ENCODE measurements at regions not wholly inside any gene's neighbourhood (a gene's known extent, or its start where the extent isn't known, plus 50 kb on each side); places are given as distances from the start of the nearest gene placed in this dataset.

GRCh38 chr7:19373334-19373733 is 228.1 kb upstream of the FERD3L start:
- TF ChIP-seq CTCF (IDR thresholded peaks at IDR 0.05; ENCODE audit: insufficient read depth, low read length, poor library complexity, severe bottlenecking) (no peak), EZH2phosphoT487 (conservative IDR thresholded peaks at IDR 0.05; ENCODE audit: low read length) (no peak)
- no peak overlapping the region for H3K4me2 ChIP-seq (ENCODE audit: low read depth, low read length, poor library complexity, severe bottlenecking)
- H3K27ac ChIP-seq (ENCODE audit: low read depth, low read length) = no peak overlapping the region
- H3K9me3 ChIP-seq (ENCODE audit: insufficient read depth, low read length) = no peaks in the 10 kb centered on the region
- H2AFZ ChIP-seq (ENCODE audit: low read depth, low read length, severe bottlenecking) = no peak overlapping the region
- no peaks in the 10 kb centered on the region for H3K36me3 ChIP-seq (ENCODE audit: low read length)
- H3K9ac ChIP-seq (ENCODE audit: low read length) = no peak overlapping the region
- H3F3A ChIP-seq (ENCODE audit: insufficient read depth) = no peaks in the 10 kb centered on the region
- H3K9me2 ChIP-seq (replicated peaks; ENCODE audit: insufficient read depth, low read length) = no peaks in the 10 kb centered on the region
- H3K27me3 ChIP-seq (ENCODE audit: low read length) = no peaks in the 10 kb centered on the region
- H4K20me1 ChIP-seq (ENCODE audit: low read depth, low read length) = no peaks in the 10 kb centered on the region; the same call in 1 of the 2 replicates
- H3K79me2 ChIP-seq (ENCODE audit: insufficient read depth, low read length) = no peaks in the 10 kb centered on the region
- H3K4me3 ChIP-seq (ENCODE audit: insufficient read depth, low read length, poor library complexity, severe bottlenecking) = no peak overlapping the region

DNA sequence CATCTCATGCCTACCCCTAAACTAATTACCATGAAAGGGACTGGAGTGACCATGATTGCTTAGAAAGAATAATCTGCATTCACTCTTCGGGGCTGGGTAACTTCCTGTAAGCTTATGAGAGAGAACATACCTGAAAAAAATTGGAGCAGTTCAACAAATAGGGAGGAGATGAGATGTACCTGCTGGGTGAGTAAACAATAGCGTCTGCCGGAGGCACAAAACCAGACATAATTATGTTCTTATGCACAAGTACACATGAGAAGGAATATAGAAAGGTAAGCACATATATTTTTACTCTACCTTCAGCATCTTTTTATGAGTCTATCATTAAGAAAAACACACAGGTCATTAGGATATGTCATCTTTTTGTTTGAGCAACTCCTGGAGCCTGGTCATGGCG is 224.6 kb upstream of the FERD3L start:
- TF ChIP-seq CTCF (IDR thresholded peaks at IDR 0.05; ENCODE audit: insufficient read depth, low read length, poor library complexity, severe bottlenecking) = no peak
- no peak for TF ChIP-seq EZH2phosphoT487 (conservative IDR thresholded peaks at IDR 0.05; ENCODE audit: low read length)
- Histone ChIP-seq H3F3A (ENCODE audit: insufficient read depth) (no peaks in the 10 kb centered on the region), H3K9me2 (replicated peaks; ENCODE audit: insufficient read depth, low read length) (no peaks in the 10 kb centered on the region), H3K9ac (ENCODE audit: low read length) (no peak overlapping the region), H3K79me2 (ENCODE audit: insufficient read depth, low read length) (no peaks in the 10 kb centered on the region), H3K27ac (ENCODE audit: low read depth, low read length) (no peak overlapping the region), H3K9me3 (ENCODE audit: insufficient read depth, low read length) (no peaks in the 10 kb centered on the region), H3K36me3 (ENCODE audit: low read length) (no peaks in the 10 kb centered on the region), H3K27me3 (ENCODE audit: low read length) (no peaks in the 10 kb centered on the region), H3K4me2 (ENCODE audit: low read depth, low read length, poor library complexity, severe bottlenecking) (no peak overlapping the region), H4K20me1 (ENCODE audit: low read depth, low read length) (no peaks in the 10 kb centered on the region; the same call in 1 of the 2 replicates), H2AFZ (ENCODE audit: low read depth, low read length, severe bottlenecking) (no peak overlapping the region), H3K4me3 (ENCODE audit: insufficient read depth, low read length, poor library complexity, severe bottlenecking) (no peak overlapping the region)

DNA sequence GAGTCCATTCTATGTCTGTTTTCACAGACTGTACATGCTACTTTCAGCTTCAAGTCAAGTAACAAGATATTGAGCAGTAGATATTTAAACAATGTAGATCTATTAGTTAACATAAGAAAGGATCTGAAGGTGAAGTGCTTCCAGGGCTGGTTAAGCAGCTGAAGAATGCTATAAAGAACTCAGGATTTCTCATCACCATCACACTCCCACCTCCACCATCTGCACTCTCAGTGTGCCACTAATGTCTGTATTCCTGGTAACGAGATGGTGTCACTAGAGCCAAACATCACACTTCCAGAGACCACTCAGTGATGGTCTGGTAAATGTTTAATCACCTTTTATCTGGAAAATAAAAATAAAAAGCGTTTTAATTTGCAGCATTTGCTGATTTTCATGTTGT is 224.0 kb upstream of the FERD3L start:
- H3K4me2 ChIP-seq (ENCODE audit: low read depth, low read length, poor library complexity, severe bottlenecking) = no peak overlapping the region
- no peak overlapping the region for H3K4me3 ChIP-seq (ENCODE audit: insufficient read depth, low read length, poor library complexity, severe bottlenecking)
- no peaks in the 10 kb centered on the region for H3K9me2 ChIP-seq (replicated peaks; ENCODE audit: insufficient read depth, low read length)
- no peak overlapping the region for H3K27ac ChIP-seq (ENCODE audit: low read depth, low read length)
- TF ChIP-seq CTCF (IDR thresholded peaks at IDR 0.05; ENCODE audit: insufficient read depth, low read length, poor library complexity, severe bottlenecking) = no peak
- H3K79me2 ChIP-seq (ENCODE audit: insufficient read depth, low read length) = no peaks in the 10 kb centered on the region
- no peaks in the 10 kb centered on the region for H3K9me3 ChIP-seq (ENCODE audit: insufficient read depth, low read length)
- no peaks in the 10 kb centered on the region for H3F3A ChIP-seq (ENCODE audit: insufficient read depth)
- H2AFZ ChIP-seq (ENCODE audit: low read depth, low read length, severe bottlenecking) = no peak overlapping the region
- no peaks in the 10 kb centered on the region for H3K27me3 ChIP-seq (ENCODE audit: low read length)
- no peak overlapping the region for H3K9ac ChIP-seq (ENCODE audit: low read length)
- H3K36me3 ChIP-seq (ENCODE audit: low read length) = no peaks in the 10 kb centered on the region
- no peaks in the 10 kb centered on the region; the same call in 1 of the 2 replicates for H4K20me1 ChIP-seq (ENCODE audit: low read depth, low read length)
